ENCODE measurements at regions not wholly inside any gene's neighbourhood (a gene's known extent, or its start where the extent isn't known, plus 50 kb on each side); places are given as distances from the start of the nearest gene placed in this dataset.

DNA sequence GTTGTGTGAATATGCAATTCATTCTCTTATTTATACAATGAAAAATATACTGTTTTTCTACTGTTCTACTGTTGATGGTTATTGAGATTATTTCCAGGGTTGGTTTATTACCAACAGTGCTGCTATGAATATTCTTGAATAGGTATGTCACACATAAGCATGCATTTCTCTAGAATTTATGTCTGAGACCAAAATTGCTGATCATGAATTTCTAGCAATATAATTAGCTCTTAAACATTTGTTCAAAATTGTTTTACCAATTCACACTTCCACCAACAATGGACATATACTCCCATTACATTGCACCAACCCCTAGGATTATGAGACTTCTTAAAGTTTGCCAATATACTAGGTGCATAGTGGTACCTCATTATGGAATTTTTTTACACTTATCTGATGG lies 164.1 kb upstream of the KCNQ5 start:
- no peak for DNase-seq (ENCODE audit: low spot score in 2 of 2)
- intact Hi-C loops (cut with DNase I; ENCODE audit: low total_unique reads): no loop called here
- TF ChIP-seq POLR2A (IDR thresholded peaks at IDR 0.05): no peak
- TF ChIP-seq, protein P1, sequence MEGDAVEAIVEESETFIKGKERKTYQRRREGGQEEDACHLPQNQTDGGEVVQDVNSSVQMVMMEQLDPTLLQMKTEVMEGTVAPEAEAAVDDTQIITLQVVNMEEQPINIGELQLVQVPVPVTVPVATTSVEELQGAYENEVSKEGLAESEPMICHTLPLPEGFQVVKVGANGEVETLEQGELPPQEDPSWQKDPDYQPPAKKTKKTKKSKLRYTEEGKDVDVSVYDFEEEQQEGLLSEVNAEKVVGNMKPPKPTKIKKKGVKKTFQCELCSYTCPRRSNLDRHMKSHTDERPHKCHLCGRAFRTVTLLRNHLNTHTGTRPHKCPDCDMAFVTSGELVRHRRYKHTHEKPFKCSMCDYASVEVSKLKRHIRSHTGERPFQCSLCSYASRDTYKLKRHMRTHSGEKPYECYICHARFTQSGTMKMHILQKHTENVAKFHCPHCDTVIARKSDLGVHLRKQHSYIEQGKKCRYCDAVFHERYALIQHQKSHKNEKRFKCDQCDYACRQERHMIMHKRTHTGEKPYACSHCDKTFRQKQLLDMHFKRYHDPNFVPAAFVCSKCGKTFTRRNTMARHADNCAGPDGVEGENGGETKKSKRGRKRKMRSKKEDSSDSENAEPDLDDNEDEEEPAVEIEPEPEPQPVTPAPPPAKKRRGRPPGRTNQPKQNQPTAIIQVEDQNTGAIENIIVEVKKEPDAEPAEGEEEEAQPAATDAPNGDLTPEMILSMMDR (IDR thresholded peaks at IDR 0.05): no peak
- no peak overlapping the region for H3K4me3 ChIP-seq (ENCODE audit: low read depth, poor library complexity, severe bottlenecking)

DNA sequence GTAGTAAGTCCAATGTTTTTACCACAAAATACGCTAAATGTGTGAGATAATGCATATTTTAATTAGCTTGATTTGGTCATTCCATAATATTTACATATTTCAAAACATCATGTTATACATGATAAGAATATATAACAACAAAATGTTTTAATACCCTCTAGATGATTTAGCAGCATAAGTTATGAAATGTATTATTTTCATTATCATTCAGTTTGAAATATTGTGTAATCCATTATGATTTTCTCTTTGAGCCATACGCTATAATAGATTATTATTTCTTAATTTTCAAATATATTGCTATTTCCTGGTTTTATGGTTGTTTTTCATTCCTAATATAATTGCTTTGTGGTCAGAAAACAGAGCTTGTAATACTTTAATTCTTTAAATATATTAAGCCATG lies 163.3 kb upstream of the KCNQ5 start:
- WGBS, 2 donors: 67 to 94% methylated on average over 2 of the region's 2 CpGs
- no peak for DNase-seq (ENCODE audit: low spot score in 2 of 2)
- no peak overlapping the region for H3K4me3 ChIP-seq (ENCODE audit: low read depth, poor library complexity, severe bottlenecking)
- intact Hi-C loops (cut with DNase I; ENCODE audit: low total_unique reads): no loop called here
- no peak for TF ChIP-seq POLR2A (IDR thresholded peaks at IDR 0.05)
- TF ChIP-seq, protein P1 (IDR thresholded peaks at IDR 0.05): no peak

DNA sequence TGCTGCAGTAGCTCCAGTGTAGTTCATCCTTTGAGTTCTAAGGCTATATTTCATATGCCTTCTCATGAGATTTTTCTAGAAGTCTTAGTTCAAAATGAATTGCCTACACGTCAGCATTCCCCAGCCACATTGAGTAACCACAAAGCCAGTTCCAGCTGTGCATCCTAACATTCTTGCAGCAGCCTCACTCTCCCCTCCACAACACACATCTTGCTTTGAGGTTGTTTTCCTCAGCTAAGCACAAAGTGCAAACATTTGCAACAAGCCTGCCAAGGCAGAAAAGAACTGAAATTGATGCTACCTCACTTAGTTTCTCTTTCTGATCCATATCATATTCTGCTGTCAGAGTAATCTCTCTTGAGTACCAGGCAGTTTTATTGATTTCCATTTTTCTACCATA lies 160.7 kb upstream of the KCNQ5 start:
- H3K4me3 ChIP-seq (ENCODE audit: low read depth, poor library complexity, severe bottlenecking): no peak overlapping the region
- 40 to 44% methylated on average over 1 of the region's 1 CpG for WGBS, 2 donors
- intact Hi-C loops (cut with DNase I; ENCODE audit: low total_unique reads): no loop called here
- no peak for DNase-seq (ENCODE audit: low spot score in 2 of 2)
- TF ChIP-seq, protein P1 (IDR thresholded peaks at IDR 0.05): no peak
- TF ChIP-seq POLR2A (IDR thresholded peaks at IDR 0.05): no peak

DNA sequence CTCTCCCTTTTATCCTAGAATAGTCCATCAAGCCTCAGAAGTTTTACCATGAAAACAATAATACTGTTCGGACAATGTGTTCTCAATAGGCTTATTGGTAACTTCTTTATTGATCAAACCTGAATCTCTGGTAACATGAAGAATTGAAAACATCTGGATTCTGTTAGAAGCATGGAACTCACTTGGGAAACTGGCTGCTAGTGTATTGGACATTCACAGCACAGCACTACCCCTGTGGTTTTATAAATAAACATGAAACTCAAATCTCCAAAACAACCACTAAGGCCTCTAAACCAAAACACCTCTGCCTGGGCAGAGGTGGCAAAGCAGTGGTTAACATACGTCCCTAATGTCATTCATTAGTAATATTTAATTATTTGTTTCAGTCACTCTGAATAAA lies 157.6 kb upstream of the KCNQ5 start:
- intact Hi-C loops (cut with DNase I; ENCODE audit: low total_unique reads): no loop called here
- DNase-seq (ENCODE audit: low spot score in 2 of 2): no peak
- H3K4me3 ChIP-seq (ENCODE audit: low read depth, poor library complexity, severe bottlenecking): no peak overlapping the region
- 57 to 62% methylated on average over 2 of the region's 2 CpGs for WGBS, 2 donors
- no peak for TF ChIP-seq POLR2A (IDR thresholded peaks at IDR 0.05)
- TF ChIP-seq, protein P1 (IDR thresholded peaks at IDR 0.05): no peak

DNA sequence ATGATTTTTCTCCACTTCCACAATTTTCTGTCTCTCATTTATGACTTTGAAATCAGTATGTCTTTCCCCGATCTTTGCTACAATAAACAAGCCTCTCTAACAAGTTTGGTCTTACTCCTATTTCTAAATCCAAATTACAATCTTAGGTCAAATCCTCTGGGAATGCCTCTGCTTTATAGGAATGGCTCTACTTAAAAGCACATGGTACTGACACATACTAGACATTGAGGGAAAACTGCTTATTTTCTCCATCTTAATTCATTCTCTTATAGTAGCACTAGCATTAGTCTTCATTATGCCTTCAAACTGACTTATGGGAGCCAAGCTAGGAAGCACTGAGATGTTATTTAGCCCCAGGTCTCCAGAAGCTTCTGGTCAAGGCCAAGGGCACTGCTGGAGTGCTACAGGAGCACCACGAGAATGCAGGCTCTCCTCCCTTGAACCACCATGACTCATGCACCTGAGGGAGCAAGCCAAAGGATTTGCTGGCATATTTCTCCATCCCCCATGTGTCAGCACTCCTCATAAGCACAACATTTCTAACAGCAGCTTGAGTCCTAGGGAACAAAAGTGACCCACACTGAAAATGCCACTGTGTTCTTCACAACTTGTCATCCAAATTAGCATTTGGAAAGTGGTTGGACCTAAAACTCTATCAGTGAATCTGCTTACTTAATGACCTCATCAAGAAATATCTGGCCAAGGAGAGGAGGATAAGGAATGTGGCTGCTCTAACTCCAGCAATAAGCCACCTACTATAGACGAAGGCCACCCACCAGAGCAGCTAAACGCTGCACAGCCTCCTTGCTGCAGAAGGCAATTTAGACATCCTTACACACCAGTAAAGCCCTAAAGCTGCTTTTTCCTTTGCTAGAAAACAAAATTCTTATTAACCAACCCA lies 156.8 kb upstream of the KCNQ5 start:
- 56 to 60% methylated on average over 4 of the region's 4 CpGs for WGBS, 2 donors
- DNase-seq (ENCODE audit: low spot score in 2 of 2): no peak
- TF ChIP-seq POLR2A (IDR thresholded peaks at IDR 0.05): no peak
- TF ChIP-seq, protein P1 (IDR thresholded peaks at IDR 0.05): no peak
- H3K4me3 ChIP-seq (ENCODE audit: low read depth, poor library complexity, severe bottlenecking): no peak overlapping the region
- intact Hi-C loops (cut with DNase I; ENCODE audit: low total_unique reads): no loop called here

DNA sequence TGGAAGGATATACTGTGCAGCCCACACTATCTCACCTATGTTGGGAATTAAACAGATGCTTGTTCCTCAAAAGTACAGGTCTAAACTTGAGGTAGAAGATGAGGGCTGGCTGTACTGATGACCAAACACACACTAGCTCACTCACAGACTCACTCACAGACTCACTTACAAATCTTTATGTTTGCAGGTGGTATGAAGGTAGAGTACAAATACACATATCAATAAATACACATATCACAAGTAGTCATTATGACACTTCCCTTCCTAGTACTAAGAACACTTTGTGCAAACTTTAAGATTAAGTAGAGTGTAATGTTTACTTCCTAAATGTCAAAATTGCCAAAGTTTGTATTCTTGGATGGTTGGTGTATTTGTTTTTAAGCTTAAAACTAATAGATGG lies 155.4 kb upstream of the KCNQ5 start:
- TF ChIP-seq, protein P1 (IDR thresholded peaks at IDR 0.05): no peak
- no peak for TF ChIP-seq POLR2A (IDR thresholded peaks at IDR 0.05)
- intact Hi-C loops (cut with DNase I; ENCODE audit: low total_unique reads): no loop called here
- no peak overlapping the region for H3K4me3 ChIP-seq (ENCODE audit: low read depth, poor library complexity, severe bottlenecking)
- no peak for DNase-seq (ENCODE audit: low spot score in 2 of 2)

Data from lower leg skin (tissue), 4 donors.